NCI-H526 (cell line): ENCODE measurements at regions not wholly inside any gene's neighbourhood (a gene's known extent, or its start where the extent isn't known, plus 50 kb on each side); places are given as distances from the start of the nearest gene placed in this dataset.

Experiments used
- DNase-seq, 2 experiments: peaks; one replicate each; lab custom pipeline; 2025; lab: John Stamatoyannopoulos, UW

- DNase-seq, result no peak
Observed at GRCh38 chr2:42957109-42957860, 164.9 kb upstream of the HAAO start.

- no peak for DNase-seq
Observed at GRCh38 chr2:42954227-42954962, 162.0 kb upstream of the HAAO start.

- DNase-seq, result no peak
Observed at GRCh38 chr2:42953216-42953615, 160.8 kb upstream of the HAAO start.

- DNase-seq, result no peak
Observed at GRCh38 chr2:42951263-42951938, 159.0 kb upstream of the HAAO start.

- DNase-seq, result no peak
Observed at GRCh38 chr2:42949125-42949524, 156.7 kb upstream of the HAAO start.

- no peak for DNase-seq
Observed at GRCh38 chr2:42947809-42948600, 155.6 kb upstream of the HAAO start.

GRCh38 chr2:42944779-42945415, 152.5 kb upstream of the HAAO start:
- peak in 1 of 2 experiments; percentile 39 for DNase-seq

- no peak for DNase-seq
Observed at GRCh38 chr2:42942990-42943493, 150.7 kb upstream of the HAAO start.

- DNase-seq, result no peak
Observed at GRCh38 chr2:42942214-42942989, 150.0 kb upstream of the HAAO start.

GRCh38 chr2:42941633-42942176, 149.3 kb upstream of the HAAO start:
- no peak for DNase-seq

- no peak for DNase-seq
Observed at GRCh38 chr2:42939411-42940206, 147.2 kb upstream of the HAAO start.

GRCh38 chr2:42938671-42939370, 146.4 kb upstream of the HAAO start:
- no peak for DNase-seq

- no peak for DNase-seq
Observed at GRCh38 chr2:42937171-42937875, 144.9 kb upstream of the HAAO start.

GRCh38 chr2:42935692-42936671, 143.6 kb upstream of the HAAO start:
- no peak for DNase-seq

- no peak for DNase-seq
Observed at GRCh38 chr2:42934580-42935186, 142.3 kb upstream of the HAAO start.

- DNase-seq, result no peak
Observed at GRCh38 chr2:42933824-42934254, 141.5 kb upstream of the HAAO start.
